HG02571 (cell line): ENCODE measurements at regions not wholly inside any gene's neighbourhood (a gene's known extent, or its start where the extent isn't known, plus 50 kb on each side); places are given as distances from the start of the nearest gene placed in this dataset.

Experiments
- ATAC-seq: cut with Tn5 transposase; IDR thresholded peaks from one replicate; pipeline ENCODE4 v1.9.1; 2021; ENCODE audit warnings: mild to moderate bottlenecking, moderate library complexity; ENCODE audit not compliant: unreplicated experiment

DNA sequence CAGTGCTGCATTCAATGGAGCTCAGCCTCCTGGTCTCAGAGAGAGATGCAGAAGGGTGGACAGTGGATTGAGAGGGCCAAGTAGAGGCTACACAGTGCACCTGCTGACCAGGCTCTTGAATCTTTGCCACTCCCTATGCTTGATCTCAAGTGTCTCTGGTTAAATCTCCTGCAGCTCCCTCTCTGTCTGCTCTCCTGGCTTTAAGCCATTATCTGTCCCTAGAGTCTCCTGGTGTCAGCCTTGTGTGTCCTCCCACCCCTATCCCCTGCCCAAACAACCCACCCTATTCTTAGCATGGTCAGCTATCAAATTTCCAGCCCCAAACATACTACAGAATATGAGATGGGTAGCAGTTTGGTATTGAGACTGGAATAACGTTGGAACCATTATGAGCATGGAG is 479.3 kb upstream of the CELF2 start:
- ATAC-seq = no peak

DNA sequence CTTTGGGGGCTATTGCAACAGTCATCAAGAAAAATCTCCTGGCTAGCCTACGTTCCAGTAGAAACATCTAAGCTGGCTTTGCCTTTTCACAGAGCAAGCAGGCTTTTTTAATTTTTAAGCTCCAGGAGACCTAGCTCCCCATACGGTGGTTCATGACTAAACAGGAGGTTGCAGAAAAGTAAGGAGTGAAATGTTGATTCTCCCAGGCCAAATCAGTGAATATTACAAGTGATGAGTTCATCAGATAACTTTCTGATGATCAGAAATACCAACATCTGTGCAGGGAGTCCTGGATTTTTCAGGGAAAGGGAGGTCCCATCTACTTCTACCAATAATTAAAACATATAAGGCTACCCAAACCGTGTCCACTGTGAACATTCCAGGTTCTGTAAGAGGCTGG is 477.3 kb upstream of the CELF2 start:
- no peak for ATAC-seq

DNA sequence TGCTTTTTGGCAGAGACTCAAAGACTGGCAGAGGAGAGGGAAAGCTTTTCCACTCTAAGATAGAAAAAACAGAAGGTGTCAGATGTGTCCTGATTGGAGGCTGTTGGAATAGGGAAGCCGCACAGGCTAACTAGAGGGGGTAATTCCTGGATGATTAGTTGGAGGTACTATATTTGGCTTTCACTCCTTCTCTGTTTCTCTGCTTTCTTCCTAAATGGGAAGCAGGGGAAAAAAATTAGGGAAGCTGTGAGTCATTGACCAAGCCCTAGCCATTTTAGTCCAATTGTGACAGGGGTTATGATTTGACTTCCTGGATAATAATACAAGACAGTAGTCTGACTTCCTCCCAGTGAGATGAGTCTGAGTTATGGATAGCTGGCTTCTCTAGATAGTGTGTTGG is 475.2 kb upstream of the CELF2 start:
- ATAC-seq = no peak

DNA sequence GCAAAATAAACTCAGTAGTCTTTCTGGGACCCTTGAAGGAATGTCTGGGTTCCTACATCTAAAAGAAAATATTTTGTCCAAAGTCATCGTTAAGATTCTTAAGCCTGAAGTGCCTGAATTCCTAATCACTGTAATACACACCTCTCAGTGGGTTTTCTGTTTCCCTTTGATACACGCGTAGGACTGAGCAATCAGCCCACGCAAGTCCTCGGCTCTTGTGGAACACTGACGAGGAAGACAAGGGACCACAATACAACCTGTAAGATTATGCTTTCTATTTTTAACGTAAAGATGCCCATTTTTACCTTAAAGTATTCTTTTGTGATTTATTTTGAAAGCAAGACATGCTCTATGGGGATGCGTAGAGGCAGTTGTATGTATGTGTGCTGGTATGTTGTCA is 472.8 kb upstream of the CELF2 start:
- no peak for ATAC-seq

DNA sequence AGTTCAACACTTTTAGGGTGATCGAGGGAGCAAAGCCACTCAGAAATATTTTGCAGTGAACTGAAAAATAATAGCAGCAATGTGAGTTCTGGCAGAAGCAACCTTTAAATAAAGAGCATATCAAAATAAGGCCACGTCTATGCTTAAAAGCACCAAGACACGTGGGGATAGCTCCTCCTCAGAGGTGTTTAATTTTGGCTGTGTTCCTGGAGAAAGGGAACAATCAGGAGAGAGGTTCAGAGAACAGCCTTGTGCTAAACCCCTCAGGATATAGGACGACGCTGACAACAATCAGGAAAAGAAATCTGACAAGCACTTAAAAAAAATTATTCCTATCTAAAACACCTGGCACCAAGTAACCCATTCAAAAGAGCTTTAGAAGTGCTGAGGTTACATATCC is 471.9 kb upstream of the CELF2 start:
- no peak for ATAC-seq

DNA sequence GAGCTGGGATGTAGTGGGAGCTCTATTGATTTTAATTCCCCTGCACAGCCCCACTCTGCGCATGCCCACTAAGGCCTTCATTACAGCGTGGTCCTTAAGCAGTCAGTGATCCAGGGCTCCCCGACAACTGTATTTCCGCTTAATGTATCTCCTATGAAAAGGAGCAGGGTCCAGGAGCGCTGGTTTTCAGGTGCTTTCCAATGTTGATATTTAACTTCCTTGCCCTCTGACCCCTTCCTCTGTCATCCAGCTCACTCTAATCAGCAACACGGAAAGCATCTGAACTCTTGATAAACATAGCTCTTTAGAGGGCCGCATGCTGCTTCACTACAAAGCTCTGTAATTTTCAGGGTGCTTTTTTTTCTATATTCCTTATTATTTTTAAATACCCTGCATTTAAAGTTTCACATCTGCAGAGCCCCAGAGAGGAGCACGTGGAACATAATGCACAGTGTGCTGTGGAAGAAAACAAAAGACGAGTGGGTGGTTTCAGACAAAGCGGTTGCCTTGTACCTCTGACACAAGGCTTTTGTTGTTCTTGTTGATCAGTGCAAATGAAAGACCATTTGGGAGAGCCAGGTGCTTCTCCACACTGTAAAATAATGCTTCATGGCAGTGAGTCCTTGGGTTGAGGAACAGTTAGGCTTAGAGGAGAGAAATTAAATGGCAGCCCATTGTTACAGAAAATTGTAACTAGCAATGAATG is 465.9 kb upstream of the CELF2 start:
- no peak for ATAC-seq

DNA sequence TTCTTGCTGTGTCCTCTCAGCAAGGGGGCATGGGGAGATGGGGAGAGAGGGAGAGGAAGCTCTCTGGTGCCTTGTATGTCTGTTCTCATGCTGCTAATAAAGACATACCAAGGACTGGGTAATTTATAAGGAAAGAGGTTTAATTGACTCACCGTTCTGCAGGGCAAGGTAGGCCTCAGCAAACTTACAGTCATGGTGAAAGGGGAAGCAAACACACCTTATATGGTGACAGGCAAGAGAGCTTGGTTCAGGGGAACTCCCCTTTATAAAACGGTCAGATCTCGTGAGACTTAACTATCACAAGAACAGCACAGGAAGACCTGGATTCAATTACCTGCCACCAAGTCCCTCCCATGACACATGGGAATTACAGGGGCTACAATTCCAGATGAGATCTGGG is 464.7 kb upstream of the CELF2 start:
- no peak for ATAC-seq

DNA sequence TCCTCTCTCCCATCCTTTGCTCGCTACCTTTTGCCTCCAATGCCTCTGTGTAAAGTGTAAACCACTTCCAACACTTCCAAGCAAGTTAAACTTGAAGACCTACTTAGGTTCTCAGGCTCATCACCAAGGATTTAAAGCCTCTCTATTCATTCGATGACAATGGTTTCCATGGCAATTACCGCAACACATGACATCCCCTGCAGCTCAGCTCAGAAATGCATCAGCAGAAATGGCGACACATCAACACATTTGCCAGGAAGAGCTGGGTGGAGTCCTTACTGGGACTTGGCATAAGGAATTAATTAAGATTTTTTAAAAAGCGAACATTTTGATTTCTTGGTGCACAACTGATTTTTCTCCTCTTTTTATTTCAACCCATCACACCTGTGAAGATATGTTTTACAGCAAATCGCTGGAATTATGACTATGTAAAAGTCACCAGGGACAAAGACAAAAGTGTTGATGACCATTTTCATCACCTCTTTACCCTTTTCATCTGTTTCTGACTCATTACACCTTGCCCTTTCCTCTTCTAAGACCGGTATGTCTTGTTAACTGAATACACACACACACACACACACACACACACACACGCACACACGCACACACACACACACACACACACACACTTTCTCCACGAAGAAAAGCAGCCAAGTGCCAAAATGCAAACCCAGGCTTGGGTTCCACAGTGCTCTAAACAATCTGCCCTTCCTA is 453.4 kb upstream of the CELF2 start:
- no peak for ATAC-seq

DNA sequence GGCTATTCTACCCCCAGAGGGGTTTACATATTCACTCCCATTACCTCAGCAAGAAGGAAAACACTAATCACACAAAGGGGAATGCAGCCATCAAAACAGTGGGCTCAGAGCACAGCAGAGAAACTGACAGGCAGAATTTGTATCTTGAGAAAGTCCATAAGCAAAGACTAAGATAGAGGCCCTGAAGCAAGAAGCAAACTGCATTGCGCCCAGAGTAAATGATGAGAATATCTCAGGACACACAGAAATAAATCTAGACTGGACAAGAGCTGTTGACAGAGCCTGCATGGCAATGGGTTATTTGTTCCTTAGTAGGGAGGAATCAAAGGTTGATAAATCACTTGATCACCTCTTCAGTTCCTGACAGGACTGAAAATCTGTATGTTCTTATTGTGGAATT is 440.7 kb upstream of the CELF2 start:
- ATAC-seq = no peak

DNA sequence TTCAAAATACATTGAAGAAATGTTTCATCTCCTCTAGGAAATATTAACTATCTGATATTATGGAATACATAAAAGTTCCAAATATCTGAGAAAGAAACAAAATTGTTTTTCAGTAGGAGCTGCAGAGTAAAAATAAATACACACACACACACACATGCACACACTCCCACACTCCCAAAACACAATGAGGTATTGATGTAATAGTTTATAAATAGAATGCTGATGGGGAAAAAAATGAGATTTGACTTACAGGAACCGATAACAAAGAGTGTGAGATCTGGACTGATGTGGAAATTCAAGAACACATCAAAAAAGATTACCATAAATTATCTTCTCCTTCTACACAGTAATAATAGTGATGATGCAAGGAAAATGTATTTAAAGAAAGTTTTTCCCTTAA is 438.0 kb upstream of the CELF2 start:
- no peak for ATAC-seq

DNA sequence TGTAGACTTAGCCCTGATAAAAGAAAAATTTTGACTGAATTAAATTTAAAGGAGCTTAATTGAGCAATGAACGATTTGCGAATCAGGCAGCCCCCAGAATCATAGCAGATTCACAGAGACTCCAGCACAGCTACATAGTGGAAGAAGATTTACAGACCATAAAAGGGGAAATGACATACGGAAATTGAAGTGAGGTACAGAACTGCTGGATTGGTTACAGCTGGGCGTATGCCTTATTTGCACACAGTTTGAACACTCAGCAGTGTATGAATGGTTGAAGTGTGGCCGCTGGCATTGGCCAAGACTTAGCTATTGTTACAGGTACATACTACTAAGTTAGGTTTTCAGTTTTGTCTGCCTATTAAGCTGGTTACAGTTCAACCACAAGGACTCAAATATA is 433.5 kb upstream of the CELF2 start:
- no peak for ATAC-seq

DNA sequence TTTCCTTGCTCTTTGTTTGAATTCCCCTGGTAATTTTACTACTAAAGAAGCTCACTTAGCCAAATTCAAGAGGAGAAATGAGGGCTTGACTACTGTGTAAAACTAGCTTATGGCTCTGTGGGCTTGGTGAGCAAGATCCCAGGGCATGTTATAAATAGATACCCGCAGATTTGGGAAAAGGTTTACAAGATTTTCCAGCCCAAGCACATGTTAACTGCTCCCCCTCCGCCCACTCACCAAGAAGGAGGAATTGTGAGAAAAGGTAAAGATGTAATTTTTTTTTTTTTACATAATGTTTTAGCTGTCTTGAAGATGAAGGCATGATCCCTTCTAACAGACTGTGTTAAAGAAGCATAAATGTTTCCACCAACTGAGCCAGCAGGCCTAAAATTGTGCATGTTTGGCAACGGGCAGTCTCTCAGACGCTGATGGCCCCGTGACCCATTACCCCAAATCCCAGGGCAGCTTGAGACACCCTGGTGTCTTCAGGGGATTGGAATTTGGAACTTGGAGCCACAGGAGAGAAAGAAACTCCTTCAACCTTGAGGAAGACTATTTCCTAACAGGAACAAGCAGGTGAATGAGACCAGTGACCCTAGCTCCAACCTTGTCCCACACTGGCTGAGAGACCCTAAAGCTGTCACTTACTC is 429.8 kb upstream of the CELF2 start:
- ATAC-seq = no peak

DNA sequence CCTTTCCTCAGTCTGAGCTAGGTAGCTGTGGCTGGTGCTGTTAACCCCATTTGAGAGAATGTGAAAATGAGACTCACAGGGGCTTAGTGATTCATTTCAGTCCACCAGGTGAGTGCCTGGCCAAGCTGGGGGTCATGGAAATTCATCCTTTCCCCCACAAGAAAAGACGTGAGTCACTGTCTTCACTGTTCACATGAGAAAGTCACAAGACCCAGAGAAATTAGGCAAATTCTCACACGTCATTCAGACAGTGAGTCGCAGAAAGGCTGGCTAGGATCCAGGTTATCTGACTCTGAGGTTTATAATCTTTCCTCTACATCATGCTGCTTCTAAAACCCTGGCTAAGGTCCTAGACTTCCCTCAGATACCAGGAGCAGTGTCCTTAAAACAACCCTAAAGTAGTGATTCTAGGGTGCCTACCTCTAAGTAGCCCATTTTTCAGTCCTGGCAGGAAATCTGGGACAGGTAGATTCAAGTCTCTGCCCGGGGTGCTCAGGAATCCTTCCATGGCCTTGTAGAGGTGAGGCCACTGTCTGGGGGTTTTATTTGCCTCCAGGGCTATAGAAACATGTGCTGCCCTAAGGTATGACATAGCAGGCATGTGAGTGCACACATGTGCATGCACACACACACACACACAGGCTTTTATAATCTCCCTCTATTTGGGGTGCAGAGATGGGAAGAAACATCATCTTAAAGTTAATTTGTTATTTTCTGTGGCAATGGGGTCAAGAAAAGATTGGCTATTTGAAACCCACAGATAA is 427.9 kb upstream of the CELF2 start:
- peak; percentile 73 for ATAC-seq

DNA sequence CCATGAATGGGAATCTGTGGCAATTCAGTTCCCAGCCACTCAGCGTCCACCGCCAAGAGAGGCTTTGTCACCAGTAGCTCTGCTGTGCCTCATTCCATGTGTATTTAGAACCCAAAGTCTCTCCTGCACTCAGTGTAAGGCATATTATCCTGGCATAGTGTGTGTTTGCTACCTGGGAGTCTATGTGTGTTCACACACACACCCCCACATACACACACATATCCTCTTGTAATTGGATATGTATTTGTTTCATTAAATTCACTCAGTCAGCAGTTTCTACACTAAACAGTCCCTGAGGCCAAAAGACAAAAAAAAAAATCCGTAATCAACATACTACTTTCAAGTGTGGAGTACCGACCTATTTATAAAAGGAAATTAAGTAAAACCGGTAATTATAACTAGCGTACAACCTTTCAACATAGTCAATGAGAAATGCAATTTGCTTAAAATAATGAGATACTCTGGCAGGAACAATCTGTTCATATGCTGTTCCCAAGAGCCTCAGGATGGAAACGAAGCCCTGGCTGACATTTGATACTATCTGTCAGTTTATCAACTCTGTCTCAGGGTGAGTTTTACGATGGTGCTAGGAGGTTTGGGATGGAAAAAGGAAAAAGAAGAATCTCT is 425.8 kb upstream of the CELF2 start:
- ATAC-seq = no peak

DNA sequence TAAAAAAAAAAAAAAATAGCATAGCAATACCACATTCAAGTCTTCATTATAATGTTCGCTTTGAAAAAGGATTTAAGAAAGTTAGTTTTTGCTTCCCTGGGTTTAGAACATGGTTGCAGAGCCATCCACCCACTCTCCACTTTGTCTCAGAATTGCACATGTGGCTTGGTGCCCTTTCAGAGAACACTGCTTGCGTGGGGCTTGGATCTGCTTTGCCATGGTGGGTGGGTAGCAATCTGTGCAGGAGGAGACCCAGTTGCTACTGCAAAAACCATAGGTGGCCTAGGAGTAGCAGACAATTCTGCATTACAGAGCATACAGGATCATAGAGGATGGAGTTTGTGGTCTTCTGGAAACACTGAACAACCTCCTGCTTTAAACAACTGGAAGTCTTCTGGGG is 421.4 kb upstream of the CELF2 start:
- ATAC-seq = no peak

DNA sequence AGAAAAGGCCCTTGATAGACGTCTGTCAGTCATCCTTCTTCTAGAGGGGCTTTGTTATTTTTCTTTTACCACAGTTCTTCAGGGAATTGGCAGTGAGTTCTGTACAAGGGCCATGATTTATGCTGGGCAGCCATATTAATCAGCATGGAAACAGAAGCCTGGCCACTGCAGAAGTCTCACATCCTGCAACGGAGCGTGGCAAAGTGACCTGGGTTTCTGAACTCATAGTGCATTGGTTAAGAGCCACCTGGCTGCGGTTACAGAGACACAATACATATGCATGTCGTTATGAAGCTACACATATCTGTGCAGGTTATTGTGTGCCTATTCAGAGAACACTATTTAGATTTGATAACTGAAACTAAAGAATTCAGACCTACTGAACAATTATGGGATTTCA is 419.4 kb upstream of the CELF2 start:
- ATAC-seq = peak; percentile 61

DNA sequence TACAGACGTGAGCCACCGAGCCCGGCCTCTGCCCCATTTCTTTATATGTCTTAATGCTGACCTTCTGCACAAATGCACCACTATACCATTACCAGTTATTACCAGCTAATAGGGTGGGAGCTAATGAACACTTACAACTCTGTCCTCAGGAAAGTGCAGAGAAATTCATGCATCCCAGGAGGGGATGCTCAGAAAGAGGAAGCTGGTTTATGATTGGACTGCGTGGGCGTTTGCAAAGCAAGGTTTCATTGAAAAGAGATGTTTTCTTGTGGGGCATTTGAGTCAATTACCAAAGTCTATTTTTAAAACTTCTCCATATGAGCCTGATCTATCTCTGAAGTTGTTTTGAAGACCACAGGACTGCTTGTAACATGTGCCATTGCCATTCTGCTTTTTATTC is 417.7 kb upstream of the CELF2 start:
- no peak for ATAC-seq

DNA sequence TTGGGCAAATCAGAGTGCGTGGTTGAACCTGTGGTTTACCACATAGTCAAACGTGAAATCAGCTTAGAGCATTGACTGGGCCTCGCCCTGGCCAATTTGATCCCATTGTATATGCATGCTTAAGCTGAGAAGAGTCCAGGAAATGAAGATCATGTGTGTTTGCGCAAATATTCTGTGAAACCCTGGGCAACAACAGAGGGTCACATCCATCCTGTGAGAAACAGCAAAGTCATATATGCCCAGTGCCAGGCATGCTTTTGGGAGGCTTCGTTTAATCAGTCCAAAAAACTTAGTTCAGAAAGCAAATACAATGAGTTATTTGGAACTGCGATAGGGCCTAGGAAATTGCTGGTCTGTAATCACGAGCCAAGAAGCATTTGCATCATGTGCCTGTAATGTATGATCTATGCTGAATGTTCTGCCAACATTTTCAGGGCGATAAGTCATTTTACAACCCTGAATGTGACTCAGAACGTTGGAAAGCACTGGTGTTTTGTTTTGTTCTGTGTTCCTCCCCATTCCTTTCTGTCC is 412.1 kb upstream of the CELF2 start:
- no peak for ATAC-seq

DNA sequence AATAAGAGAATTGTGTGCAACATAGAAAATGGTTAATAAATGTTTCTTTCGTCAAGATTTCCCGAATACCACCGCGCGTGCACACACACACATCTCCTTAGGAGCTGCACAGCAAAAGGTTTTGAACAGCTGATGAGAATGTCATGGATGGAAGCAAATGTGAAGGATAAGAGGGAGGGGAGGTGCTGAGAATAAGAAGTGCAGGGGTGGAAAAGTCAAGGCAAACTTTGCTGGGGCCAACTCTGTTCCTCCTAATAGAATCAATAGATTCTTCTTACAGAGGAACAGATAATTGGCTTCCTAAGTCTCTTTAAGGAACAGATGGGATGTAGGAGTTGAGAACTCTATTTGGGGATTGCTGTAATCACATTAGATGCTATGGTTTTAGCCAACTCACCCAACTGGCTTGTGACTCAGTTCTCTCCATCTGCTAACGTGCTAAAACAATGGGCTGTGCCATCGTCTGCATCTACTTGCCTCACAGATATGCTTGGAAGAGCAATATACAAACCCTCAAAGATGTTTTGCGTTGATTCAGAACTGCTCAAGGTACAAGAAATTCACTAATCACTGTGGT is 408.2 kb upstream of the CELF2 start:
- no peak for ATAC-seq

DNA sequence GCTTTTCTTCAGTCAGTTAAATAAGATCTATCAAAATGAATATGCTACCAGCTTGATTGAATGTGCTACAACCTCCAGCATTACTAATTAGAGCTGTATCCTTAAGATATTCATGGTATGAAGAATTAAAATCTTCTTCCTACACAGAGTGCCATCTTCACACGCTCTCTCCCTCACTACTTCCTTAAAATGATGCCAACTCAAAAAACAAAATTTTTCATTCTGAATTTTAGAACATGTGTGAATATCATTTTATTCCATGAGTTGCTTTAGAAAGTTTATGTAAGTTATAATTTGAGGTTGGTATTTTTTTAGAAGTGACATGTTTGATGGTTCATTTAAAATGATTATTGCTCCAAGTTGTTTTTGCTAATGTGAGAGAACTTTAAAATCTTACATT is 407.5 kb upstream of the CELF2 start:
- no peak for ATAC-seq

DNA sequence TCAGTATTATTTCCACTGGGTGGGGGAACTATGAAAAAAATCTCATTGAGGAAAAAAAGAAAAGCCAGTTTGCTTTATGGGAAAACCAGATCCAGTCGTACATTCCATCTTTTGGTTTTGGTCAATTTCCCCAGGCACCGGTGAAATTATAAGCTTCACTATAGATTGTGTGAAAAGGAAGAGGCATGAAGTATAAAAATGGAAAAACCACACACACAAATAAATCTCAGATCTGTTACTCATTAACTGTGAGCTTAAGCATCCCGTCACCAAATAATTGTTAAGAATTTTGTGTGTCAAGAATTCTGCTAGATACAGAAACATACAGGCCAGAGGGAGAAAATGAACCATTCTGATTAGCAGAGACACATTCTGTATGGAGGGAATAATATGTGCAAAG is 405.5 kb upstream of the CELF2 start:
- ATAC-seq = no peak
